ENCODE measurements at regions not wholly inside any gene's neighbourhood (a gene's known extent, or its start where the extent isn't known, plus 50 kb on each side); places are given as distances from the start of the nearest gene placed in this dataset.

DNA sequence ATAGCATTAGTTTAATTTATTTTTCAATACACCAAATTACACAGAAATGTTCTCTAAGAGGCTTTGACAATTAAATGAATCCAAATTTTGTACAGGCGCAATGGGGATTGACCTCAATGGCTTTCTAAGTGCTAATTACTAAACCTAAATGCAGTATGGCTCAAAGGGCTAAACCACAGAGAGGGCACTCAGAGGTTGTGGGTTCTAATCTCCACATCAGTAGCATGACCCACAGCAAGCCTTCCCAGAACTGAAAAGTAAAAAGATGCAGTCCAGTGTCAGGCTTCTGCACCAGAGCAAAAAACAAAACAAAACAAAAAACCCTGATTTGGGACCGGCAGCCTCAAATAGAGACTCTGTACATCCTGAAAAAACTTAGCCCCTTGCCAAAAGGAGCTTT, 579.2 kb upstream of the PKN2 start:
- DNase-seq, result no peak

GRCh38 chr1:88111816-88112215, 572.3 kb upstream of the PKN2 start:
- no peak for DNase-seq

DNA sequence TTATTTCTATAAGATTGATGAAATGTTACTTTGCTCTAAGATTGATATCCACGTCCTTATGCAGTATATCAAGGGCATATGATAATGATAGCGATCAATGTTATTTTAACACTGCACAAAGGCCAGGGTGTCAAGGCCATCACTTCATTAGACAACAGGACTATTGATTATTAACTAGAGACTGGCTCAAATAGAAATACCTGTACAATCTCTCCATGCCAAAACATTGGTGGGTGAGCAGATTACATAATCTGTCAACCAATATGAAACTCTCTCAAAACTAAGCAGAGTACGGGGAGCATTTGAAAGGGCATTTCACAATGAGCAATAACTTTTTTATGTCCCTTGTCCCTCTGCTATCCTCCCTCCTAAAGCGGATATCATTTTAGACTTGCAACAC, 566.5 kb upstream of the PKN2 start:
- DNase-seq, result no peak

- DNase-seq, result no peak
These were observed 565.8 kb upstream of the PKN2 start for GRCh38 chr1:88118176-88118845.

GRCh38 chr1:88124614-88125013, 559.5 kb upstream of the PKN2 start:
- DNase-seq, result no peak

DNA sequence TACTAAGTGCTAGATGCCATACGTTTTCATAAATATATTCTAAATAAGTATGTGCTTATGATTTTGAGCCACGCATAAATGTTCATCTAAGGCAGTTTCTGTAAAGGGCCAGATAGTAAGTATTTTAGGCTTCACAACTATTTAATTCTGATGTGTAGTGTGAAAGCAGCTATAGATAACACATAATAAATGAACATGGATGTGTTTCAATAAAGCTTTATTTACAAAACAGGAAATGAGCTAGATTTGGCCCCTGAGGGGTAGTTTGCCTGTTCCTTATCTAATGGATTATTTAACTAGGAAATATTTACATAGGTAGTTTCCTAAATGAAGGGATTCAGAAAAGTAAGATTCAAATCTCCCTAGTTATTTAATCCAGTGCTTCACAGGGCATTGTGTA, 557.6 kb upstream of the PKN2 start:
- no peak for DNase-seq

DNA sequence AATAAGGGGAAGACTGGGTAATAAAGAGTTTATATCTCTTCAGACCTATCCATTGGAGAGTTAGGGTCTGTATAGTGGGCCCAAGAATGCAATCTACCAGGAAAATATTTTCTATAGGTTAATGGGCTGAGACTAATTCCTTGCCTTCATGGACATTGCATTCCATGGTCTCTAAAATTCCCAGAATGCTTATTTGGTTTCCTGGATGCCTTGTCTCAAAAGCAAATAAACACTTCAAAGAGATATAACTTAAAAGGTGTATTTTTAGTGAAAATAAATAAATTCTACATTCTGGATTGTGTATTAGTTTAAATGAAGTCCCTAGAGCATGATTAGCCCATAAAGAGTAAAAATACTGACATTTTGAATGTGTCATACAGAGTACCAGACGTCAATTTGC, 550.1 kb upstream of the PKN2 start:
- DNase-seq, result no peak

DNA sequence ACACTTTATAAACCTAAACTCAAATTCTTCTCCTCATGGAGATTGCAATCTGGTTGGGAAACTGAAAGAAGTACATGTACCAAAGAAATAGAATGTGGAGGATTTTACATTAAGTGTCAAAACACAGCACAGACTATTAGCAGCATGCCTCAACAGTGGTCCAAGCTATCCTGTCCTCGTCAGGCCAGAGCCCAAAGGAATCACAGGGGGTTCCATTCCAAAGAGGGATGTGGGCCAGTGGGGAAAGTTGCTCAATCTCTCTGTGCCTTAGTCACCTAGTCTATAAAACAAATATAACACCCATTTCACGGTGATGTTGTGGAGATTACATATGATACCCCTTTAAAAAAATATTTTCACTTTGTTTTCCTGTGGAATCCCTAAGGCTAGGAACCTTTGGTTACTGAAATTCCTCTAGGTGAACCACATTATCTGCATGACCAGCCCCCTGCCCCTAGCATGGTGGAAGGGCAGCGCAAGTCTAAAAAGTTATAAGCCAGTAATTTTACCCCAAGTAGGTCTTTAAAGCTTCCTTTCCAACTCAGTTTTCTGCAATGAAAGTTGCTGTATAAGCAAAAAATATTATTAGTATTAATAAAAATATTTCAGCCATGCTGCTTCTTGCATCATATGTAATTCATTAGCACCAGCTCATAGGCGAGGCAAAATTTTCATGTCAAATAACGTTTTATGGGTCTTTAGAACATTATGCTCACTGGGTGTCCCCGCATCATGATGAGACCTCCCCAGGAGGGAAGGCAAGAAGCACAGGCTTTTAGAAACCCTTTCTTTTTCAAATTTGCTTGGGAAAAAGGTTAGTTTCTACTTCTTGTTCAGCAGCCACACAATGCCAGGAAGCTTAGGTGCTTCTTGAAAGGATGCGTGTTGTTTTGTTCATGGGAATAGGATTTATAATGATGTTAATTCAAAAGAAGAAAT, 548.8 kb upstream of the PKN2 start:
- no peak for DNase-seq

- no peak for DNase-seq
These were observed 544.4 kb upstream of the PKN2 start for GRCh38 chr1:88139633-88140032.

DNA sequence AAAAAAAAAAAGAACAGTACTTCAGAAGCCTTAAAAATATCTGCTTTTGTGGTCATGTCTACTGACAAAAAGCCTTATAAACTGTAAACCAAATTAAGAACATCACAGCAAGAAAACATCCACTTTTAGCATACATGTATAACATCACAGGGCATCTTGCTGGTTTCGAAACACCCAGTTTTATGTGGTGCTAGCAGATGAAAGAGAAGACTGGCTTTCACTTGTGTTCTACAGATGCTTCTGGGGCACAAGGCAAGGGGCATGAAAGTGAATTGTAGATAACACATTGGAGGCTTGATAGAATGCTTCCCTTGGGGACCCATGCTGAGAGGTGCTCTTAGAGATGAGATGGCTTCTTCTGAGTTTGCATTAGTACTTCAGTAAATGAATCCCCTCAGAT, 543.7 kb upstream of the PKN2 start:
- no peak for DNase-seq

DNA sequence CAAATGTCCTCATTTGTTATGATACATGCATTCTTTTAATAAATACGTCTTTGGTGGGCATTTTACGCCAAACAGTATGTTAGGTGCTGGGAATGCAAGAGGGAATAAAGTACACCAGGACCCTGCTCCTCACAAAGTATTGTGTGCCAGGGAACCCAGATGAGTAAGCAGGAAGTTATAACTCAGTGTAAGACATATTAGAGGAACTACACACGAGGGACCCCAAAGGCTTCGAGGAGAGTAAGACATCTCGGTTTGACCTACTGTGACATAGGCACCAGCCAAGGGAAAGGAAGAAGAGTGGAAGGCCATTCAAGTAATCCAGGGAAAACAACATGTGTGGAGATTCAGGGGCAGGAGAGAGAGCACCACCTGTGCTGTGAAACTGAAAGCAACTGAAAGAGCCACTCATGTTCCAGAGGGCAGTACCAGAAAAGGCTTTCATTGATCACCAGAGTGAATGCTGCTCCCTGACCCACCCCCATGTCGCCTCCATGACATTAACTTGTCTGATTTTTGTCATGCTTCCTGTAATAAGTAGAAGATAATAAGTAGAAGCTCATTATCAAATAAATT, 542.5 kb upstream of the PKN2 start:
- no peak for DNase-seq

DNA sequence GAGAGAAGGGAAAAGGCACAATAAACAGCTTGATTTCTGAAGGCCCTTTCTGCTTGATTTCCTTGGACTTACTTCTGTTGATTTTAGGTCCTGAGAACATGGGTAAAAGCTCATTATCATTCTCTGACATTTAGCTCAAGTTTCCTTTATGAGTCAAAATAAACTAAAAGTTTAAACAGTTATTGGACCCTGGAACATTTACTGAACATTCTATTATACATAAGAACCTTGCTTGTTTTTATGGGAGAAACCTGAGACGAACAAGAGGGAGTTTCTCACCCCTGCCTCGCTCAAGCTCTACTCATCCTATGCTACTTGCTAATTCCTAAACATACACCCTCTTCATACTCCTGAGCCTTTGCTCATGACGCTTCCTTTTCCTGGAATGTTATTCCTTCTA, 538.3 kb upstream of the PKN2 start:
- DNase-seq, result no peak

DNA sequence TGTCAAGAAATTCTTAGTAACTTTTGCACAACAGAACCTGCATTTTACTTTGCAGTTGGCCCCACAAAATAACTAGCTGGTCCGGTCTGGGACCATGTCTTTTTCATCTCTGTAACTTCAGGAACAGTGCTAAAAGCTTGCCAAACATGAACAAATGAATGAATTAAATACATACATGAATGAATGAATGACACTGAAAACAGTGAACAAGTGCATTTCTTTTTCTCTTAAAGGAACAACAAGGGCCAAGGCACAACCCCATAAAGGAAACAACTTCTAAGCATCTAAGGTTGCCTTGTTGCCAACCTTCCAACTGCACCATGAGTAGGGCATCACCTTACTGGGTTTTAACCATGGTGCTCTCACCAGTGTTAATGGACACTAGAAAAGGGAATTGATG, 534.4 kb upstream of the PKN2 start:
- DNase-seq, result no peak

GRCh38 chr1:88150330-88150729, 533.7 kb upstream of the PKN2 start:
- DNase-seq, result no peak

DNA sequence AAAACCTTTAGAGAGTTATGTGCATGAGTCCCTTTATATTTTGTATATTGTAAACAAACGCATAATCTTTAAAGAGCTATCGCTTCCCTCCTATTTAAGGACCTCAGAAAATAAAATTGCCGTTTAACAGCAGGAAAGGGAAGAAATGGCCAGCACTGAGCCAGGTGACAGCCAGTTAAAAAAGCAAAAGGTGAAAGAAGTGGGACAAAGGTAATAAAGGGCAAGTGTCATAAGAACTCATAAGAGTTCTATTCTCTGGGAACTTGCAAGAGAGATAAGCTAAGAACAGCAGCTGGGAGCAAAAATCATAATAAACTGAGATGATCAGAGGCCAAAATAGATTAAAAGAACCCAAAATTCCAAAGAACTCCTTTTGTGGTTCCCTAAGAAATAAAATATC, 520.9 kb upstream of the PKN2 start:
- DNase-seq, result no peak

DNA sequence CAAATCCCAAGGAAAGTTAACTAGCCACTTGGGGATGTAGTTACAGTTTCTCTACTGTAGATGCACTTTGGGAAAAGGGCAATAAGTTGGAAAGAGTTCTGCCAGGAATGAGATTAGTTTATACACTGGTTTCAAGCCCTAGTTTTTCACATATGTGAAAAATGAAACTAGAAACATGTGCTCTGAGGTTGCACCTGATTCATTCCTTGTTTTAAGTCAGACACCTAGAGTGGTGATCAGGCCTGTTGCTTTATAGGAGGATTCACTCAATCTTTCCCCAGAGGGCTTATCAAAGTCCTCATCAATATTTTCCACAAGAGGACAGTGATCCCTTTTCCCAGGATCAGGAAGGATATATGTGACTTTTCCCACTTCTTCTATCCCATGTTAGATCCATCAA, 515.9 kb upstream of the PKN2 start:
- DNase-seq, result no peak

DNA sequence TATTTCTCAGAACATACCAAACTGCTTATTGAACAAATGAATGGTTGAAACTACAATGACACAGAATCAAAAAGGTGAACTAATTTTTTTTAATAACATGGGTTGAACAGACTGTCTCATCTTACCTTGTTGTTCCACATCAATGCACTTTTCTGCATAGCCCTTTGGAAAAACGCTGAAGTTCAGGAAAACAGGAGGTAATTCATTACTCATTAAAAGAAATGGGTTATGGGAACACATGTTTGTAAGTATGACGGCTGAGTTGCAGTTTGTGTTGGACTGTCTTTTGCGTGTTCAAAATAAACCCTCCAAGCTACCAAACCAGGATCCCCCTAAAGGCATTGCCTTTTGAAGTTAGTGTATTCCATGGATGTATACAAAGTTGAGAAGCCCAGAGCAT, 514.9 kb upstream of the PKN2 start:
- no peak for DNase-seq

DNA sequence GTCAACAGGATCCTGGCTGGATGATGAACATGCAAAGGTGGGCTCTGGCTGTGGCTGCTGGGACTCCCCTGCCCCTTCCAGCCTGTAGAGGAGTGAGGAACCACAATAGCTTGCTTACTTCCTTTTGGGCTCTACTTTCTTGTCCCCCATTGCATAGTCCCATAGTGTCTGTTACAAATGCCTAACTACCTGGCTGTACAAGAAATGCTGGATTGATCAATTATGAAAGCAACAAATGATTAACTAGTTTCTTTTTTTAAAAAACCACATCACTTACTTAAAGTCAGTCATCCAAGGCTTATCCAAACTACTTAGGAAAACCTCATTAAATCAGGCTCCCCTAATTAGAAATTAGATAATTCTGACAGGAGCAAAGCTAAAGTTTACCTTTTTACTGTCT, 514.1 kb upstream of the PKN2 start:
- DNase-seq, result no peak

GRCh38 chr1:88175120-88175630, 508.9 kb upstream of the PKN2 start:
- no peak for DNase-seq

- DNase-seq, result no peak
These were observed 508.3 kb upstream of the PKN2 start for GRCh38 chr1:88175631-88176226.

DNA sequence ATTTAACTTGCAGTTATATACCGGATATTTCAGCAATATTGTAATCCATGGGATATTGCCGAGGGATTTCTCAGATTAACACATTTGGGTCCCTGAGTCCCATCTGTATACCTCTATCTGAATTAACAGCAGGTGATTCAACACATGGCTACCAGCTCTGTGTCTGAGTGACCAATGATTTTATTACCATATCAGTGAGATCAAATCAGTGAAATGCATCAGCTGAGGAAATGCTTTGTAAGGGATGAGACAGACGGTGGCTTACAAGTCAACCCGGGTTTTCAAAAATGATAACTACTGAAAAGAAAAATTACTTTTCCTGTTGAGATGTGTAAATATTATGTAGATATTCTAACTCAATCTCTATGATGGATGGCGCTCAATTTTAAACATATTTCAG, 504.1 kb upstream of the PKN2 start:
- DNase-seq, result no peak

- DNase-seq, result peak; percentile 5
These were observed 503.5 kb upstream of the PKN2 start for GRCh38 chr1:88180449-88181108.

DNA sequence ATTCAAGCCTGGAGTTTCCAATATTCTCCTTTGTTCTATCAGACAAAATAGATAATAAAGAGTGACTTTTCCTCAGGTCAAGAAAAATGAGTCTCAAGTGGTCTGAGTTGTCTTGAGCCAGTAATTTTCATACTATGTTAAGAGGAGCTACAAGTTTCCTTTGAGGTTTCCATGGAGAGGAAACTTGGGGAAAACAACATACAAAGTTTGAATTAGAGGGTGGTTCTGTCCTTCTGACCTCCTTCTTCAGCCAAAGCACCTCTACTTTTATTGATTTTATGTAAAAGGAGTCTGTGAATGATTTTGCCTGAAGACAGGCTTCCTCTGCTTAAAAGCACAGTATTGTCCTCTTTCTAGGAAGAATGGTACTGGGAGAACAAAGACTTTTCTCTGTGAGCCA, 497.2 kb upstream of the PKN2 start:
- no peak for DNase-seq

Measured in NCI-H1092 (cell line).